ENCODE measurements at regions not wholly inside any gene's neighbourhood (a gene's known extent, or its start where the extent isn't known, plus 50 kb on each side); places are given as distances from the start of the nearest gene placed in this dataset.

GRCh38 chr10:128305601-128306345 lies 179.6 kb upstream of the MKI67 start:
- TF ChIP-seq CTCF (conservative IDR thresholded peaks at IDR 0.05 in 1 of 2, IDR thresholded peaks at IDR 0.05 in 1 of 2; ENCODE audit: extremely low read depth in 1 of 2, insufficient read depth in 1 of 2, low read depth in 1 of 2, low read length in 2 of 2) (no peak), EZH2 (IDR thresholded peaks at IDR 0.05; ENCODE audit: borderline replicate concordance, low read length) (no peak)

All from mammary epithelial cell (primary cell).